K562 (cell line): ENCODE measurements at regions not wholly inside any gene's neighbourhood (a gene's known extent, or its start where the extent isn't known, plus 50 kb on each side); places are given as distances from the start of the nearest gene placed in this dataset.

ENCODE experiments used
- ATF6 ChIP-seq: sonication (generic); formaldehyde crosslinking; IDR thresholded peaks from 2 replicates; pipeline ENCODE4 v1.4.0; 2020; ENCODE audit warnings: mild to moderate bottlenecking, missing genetic modification reagents
- BHLHE40 ChIP-seq: IDR thresholded peaks from 2 replicates; pipeline ENCODE4 v1.6.1; 2011; ENCODE audit warnings: low read length, improper control_type of control experiment
- CBX3 ChIP-seq, 2 experiments: IDR thresholded peaks; 1 replicate in 1 of 2; 2 replicates in 1 of 2; pipeline ENCODE4 v1.6.1; 2012; ENCODE audit warnings: inconsistent platforms in 2 of 2, low read length in 2 of 2, borderline replicate concordance in 1 of 2, control low read depth in 1 of 2
- CBX8 ChIP-seq: fragments of 200-600 bp; sonication (generic); IDR thresholded peaks from 2 replicates; pipeline ENCODE4 v1.6.1; 2012; ENCODE audit warnings: borderline replicate concordance, mixed run types, low read depth, mild to moderate bottlenecking, moderate library complexity, mixed read lengths, low read length, control low read depth, inconsistent platforms; ENCODE audit not compliant: poor library complexity, severe bottlenecking; ENCODE audit errors: extremely low read depth
- FOXP1 ChIP-seq: sonication (generic); formaldehyde crosslinking; IDR thresholded peaks from 2 replicates; pipeline ENCODE4 v1.8.0; 2022; ENCODE audit warnings: mild to moderate bottlenecking, missing genetic modification reagents
- HMG20B ChIP-seq: fragments of 250-450 bp; sonication (Bioruptor Pico); IDR thresholded peaks from 2 replicates; pipeline ENCODE4 v1.5.0; 2021; ENCODE audit warnings: mild to moderate bottlenecking
- MAFK ChIP-seq: IDR thresholded peaks from 2 replicates; pipeline ENCODE4 v1.6.1; 2011; ENCODE audit warnings: low read length, improper control_type of control experiment
- TAF1 ChIP-seq: IDR thresholded peaks from 2 replicates; pipeline ENCODE4 v1.6.1; 2011; ENCODE audit warnings: mild to moderate bottlenecking, low read length, moderate library complexity; ENCODE audit not compliant: insufficient read depth, control insufficient read depth, severe bottlenecking; ENCODE audit errors: extremely low read depth
- ZBTB1 ChIP-seq: sonication (generic); formaldehyde crosslinking; IDR thresholded peaks from 2 replicates; pipeline ENCODE4 v1.8.1; 2023; ENCODE audit warnings: missing genetic modification reagents, low read depth, mild to moderate bottlenecking, borderline replicate concordance
- ZBTB43 ChIP-seq: sonication (generic); formaldehyde crosslinking; IDR thresholded peaks from 2 replicates; pipeline ENCODE4 v1.8.0; 2023; ENCODE audit warnings: mild to moderate bottlenecking, missing genetic modification reagents

GRCh38 chr17:71757956-71758355 lies 362.9 kb upstream of the SOX9 start:
- no peak for TF ChIP-seq FOXP1 (CRISPR knock-in tag)
- TF ChIP-seq CBX3 (IDR thresholded peaks at IDR 0.05; ENCODE audit: borderline replicate concordance in 1 of 2, low read length in 2 of 2): no peak
- TF ChIP-seq ATF6 (CRISPR knock-in tag): no peak
- TF ChIP-seq ZBTB1 (CRISPR knock-in tag): no peak
- no peak for TF ChIP-seq CBX8
- no peak for TF ChIP-seq BHLHE40
- TF ChIP-seq ZBTB43: no peak
- no peak for TF ChIP-seq TAF1
- no peak for TF ChIP-seq HMG20B (CRISPR knock-in tag)
- no peak for TF ChIP-seq MAFK
